ENCODE measurements at regions not wholly inside any gene's neighbourhood (a gene's known extent, or its start where the extent isn't known, plus 50 kb on each side); places are given as distances from the start of the nearest gene placed in this dataset.

DNA sequence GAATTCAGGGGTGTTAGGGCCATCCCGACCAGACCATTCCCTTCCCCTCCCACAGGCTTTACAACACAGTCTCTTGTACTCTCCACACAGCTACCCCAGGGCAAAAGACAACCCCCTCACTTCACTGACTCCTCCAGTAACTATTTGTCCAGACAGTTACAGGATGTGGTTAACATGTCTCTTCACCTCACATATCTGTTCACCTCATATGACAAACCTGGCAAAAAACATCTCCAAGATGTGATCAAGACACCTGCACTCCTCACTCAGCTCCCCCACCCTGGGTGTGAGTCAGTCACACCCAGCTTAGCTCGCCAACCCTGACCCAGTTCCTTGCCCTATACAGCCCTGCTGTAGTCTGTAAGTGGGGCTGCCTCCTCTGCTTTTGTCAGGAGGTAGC, 490.5 kb upstream of the CHRM3 start:
- TF ChIP-seq, protein P1, sequence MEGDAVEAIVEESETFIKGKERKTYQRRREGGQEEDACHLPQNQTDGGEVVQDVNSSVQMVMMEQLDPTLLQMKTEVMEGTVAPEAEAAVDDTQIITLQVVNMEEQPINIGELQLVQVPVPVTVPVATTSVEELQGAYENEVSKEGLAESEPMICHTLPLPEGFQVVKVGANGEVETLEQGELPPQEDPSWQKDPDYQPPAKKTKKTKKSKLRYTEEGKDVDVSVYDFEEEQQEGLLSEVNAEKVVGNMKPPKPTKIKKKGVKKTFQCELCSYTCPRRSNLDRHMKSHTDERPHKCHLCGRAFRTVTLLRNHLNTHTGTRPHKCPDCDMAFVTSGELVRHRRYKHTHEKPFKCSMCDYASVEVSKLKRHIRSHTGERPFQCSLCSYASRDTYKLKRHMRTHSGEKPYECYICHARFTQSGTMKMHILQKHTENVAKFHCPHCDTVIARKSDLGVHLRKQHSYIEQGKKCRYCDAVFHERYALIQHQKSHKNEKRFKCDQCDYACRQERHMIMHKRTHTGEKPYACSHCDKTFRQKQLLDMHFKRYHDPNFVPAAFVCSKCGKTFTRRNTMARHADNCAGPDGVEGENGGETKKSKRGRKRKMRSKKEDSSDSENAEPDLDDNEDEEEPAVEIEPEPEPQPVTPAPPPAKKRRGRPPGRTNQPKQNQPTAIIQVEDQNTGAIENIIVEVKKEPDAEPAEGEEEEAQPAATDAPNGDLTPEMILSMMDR (IDR thresholded peaks at IDR 0.05) = no peak
- no peak for TF ChIP-seq POLR2AphosphoS5 (IDR thresholded peaks at IDR 0.05)

All from upper lobe of left lung (tissue), 4 donors.